Stomach (tissue), 8 donors: ENCODE measurements at regions not wholly inside any gene's neighbourhood (a gene's known extent, or its start where the extent isn't known, plus 50 kb on each side); places are given as distances from the start of the nearest gene placed in this dataset.

ENCODE experiments used
- DNase-seq, 2 donors: peaks; one replicate each; pipeline versions ENCODE4 v3.0.0 to v3.0.0-alpha.2; 2013 to 2019
- H3K27ac ChIP-seq, 5 donors: fragments of 200-600 bp in 4 of 5; sonication (generic) in 4 of 5; one replicate each; pipeline ENCODE4 v1.5.1; 2013 to 2019; ENCODE audit warnings: mild to moderate bottlenecking in 1 of 5, moderate library complexity in 1 of 5
- H3K27me3 ChIP-seq, 3 donors: fragments of 200-600 bp; sonication (generic); one replicate each; pipeline ENCODE4 v1.5.1; 2017 to 2019; ENCODE audit warnings: mixed run types in 1 of 3
- H3K36me3 ChIP-seq, 4 donors: fragments of 200-600 bp; sonication (generic); 1 replicate in 3 of 4; 2 replicates in 1 of 4; pipeline ENCODE4 v1.5.1; 2016 to 2019
- H3K4me1 ChIP-seq, 4 donors: fragments of 200-600 bp; sonication (generic); one replicate each; pipeline ENCODE4 v1.5.1; 2016 to 2019
- H3K4me3 ChIP-seq, 4 donors: fragments of 200-600 bp; sonication (generic) in 3 of 4; one replicate each; pipeline ENCODE4 v1.5.1; 2016 to 2019; ENCODE audit warnings: mild to moderate bottlenecking in 1 of 4
- H3K9me3 ChIP-seq, 4 donors: fragments of 200-600 bp; sonication (generic); one replicate each; pipeline ENCODE4 v1.5.1; 2016 to 2019
- CTCF ChIP-seq, 7 experiments: fragments of 450-650 bp in 4 of 7; fragments of 200-600 bp in 3 of 7; sonication (generic) in 3 of 7; IDR thresholded peaks; one replicate each; pipeline ENCODE4 v1.5.1; 2016 to 2019; ENCODE audit warnings: antibody characterized with exemption in 7 of 7, control low read depth in 2 of 7, mild to moderate bottlenecking in 1 of 7
- EP300 ChIP-seq: sonication (generic); formaldehyde crosslinking; IDR thresholded peaks from one replicate; pipeline ENCODE4 v1.6.1; 2017; ENCODE audit warnings: antibody characterized with exemption
- POLR2A ChIP-seq, 4 donors: fragments of 450-650 bp; IDR thresholded peaks; one replicate each; pipeline ENCODE4 v1.6.1; 2016; ENCODE audit warnings: antibody characterized with exemption in 4 of 4, control low read depth in 2 of 4, mild to moderate bottlenecking in 1 of 4, moderate library complexity in 1 of 4
- POLR2AphosphoS5 ChIP-seq, 3 donors: sonication (generic); formaldehyde crosslinking; IDR thresholded peaks; one replicate each; pipeline ENCODE4 v1.6.1; 2016; ENCODE audit warnings: antibody characterized with exemption in 3 of 3
- WGBS, 5 donors: extraction: QIAGEN DNeasy Blood & Tissue Kit in 3 of 5; methylation state at CpG; one replicate each; pipeline versions ENCODE4 v1.1.5 to v1.1.7; 2013 to 2018; 5-methylcytosine and 5-hydroxymethylcytosine counted together
- intact Hi-C: fragments of 100-400 bp; cut with DNase I; formaldehyde crosslinking; loops from one replicate; pipeline ENCODE4 v1.15.1; 2023; ENCODE audit warnings: low total_unique reads
- donor health status: healthy with polysubstance abuse.
- donor health status: Bipolar disorder and iron deficiency.
- donor health status: healthy.

GRCh38 chr5:63145167-63145566, 566.5 kb downstream of the LRRC70 start:
- Histone ChIP-seq H3K27ac (no peak overlapping the region), H3K9me3 (no peaks in the 10 kb centered on the region), H3K4me3 (no peak overlapping the region), H3K4me1 (no peaks in the 10 kb centered on the region), H3K36me3 (no peaks in the 10 kb centered on the region), H3K27me3 (no peaks in the 10 kb centered on the region)
- no peak for DNase-seq
- TF ChIP-seq EP300 (no peak), POLR2A (IDR thresholded peaks at IDR 0.05) (no peak), CTCF (IDR thresholded peaks at IDR 0.05) (no peak), POLR2AphosphoS5 (IDR thresholded peaks at IDR 0.05) (no peak)
- intact Hi-C loops = no loop called here
- WGBS, 5 donors = 82 to 93% (median 91%) methylated on average over 2 of the region's 2 CpGs

GRCh38 chr5:63141591-63141990, 563.0 kb downstream of the LRRC70 start:
- Histone ChIP-seq H3K4me1 (no peaks in the 10 kb centered on the region), H3K36me3 (no peaks in the 10 kb centered on the region), H3K27ac (no peak overlapping the region), H3K27me3 (no peaks in the 10 kb centered on the region), H3K4me3 (no peak overlapping the region), H3K9me3 (no peaks in the 10 kb centered on the region)
- intact Hi-C loops = no loop called here
- no peak for DNase-seq
- no peak for TF ChIP-seq POLR2A (IDR thresholded peaks at IDR 0.05)
- no peak for TF ChIP-seq POLR2AphosphoS5 (IDR thresholded peaks at IDR 0.05)
- TF ChIP-seq CTCF (IDR thresholded peaks at IDR 0.05) = no peak
- TF ChIP-seq EP300 = no peak

- H3K4me3 ChIP-seq = no peak overlapping the region
- intact Hi-C loops = no loop called here
- H3K36me3 ChIP-seq = no peaks in the 10 kb centered on the region
- TF ChIP-seq CTCF (IDR thresholded peaks at IDR 0.05) (no peak), POLR2A (IDR thresholded peaks at IDR 0.05) (no peak), EP300 (no peak), POLR2AphosphoS5 (IDR thresholded peaks at IDR 0.05) (no peak)
- no peak overlapping the region for H3K27ac ChIP-seq
- 78 to 91% (median 83%) methylated on average over 4 of the region's 4 CpGs for WGBS, 5 donors
- no peak for DNase-seq
- H3K4me1 ChIP-seq = no peaks in the 10 kb centered on the region
- H3K9me3 ChIP-seq = no peaks in the 10 kb centered on the region
- no peaks in the 10 kb centered on the region for H3K27me3 ChIP-seq
Measured at GRCh38 chr5:63135291-63135690, 556.7 kb downstream of the LRRC70 start.

GRCh38 chr5:63131626-63132285, 553.1 kb downstream of the LRRC70 start:
- intact Hi-C loops = no loop called here
- H3K27ac ChIP-seq = no peak overlapping the region
- H3K36me3 ChIP-seq = no peaks in the 10 kb centered on the region
- no peaks in the 10 kb centered on the region for H3K27me3 ChIP-seq
- DNase-seq = no peak
- H3K9me3 ChIP-seq = no peaks in the 10 kb centered on the region
- no peak overlapping the region for H3K4me3 ChIP-seq
- no peak for TF ChIP-seq POLR2AphosphoS5 (IDR thresholded peaks at IDR 0.05)
- TF ChIP-seq CTCF (IDR thresholded peaks at IDR 0.05) = no peak
- no peak for TF ChIP-seq POLR2A (IDR thresholded peaks at IDR 0.05)
- no peak for TF ChIP-seq EP300
- H3K4me1 ChIP-seq = no peaks in the 10 kb centered on the region
- 83 to 96% (median 87%) methylated on average over 3 of the region's 3 CpGs for WGBS, 5 donors
